SK-N-MC (cell line): ENCODE measurements at regions not wholly inside any gene's neighbourhood (a gene's known extent, or its start where the extent isn't known, plus 50 kb on each side); places are given as distances from the start of the nearest gene placed in this dataset.

Experiments used
- DNase-seq: peaks from one replicate; pipeline ENCODE4 v3.0.0-alpha.2; 2011; ENCODE audit warnings: low read depth, low spot score
- H3K27ac ChIP-seq: fragments of 200-600 bp; sonication (generic); 2 replicates; pipeline ENCODE4 v1.5.1; 2016; ENCODE audit warnings: mixed run types
- H3K36me3 ChIP-seq: fragments of 200-600 bp; sonication (generic); 2 replicates; pipeline ENCODE4 v1.6.1; 2017; ENCODE audit warnings: antibody characterized with exemption, low read length, mixed read lengths; ENCODE audit not compliant: insufficient read depth
- H3K4me3 ChIP-seq: fragments of 200-600 bp; sonication (generic); 2 replicates; pipeline ENCODE4 v1.5.1; 2016
- H3K9ac ChIP-seq: fragments of 200-600 bp; sonication (generic); 2 replicates; pipeline ENCODE4 v1.8.0; 2017; ENCODE audit warnings: mixed run types, mixed read lengths; ENCODE audit not compliant: insufficient read length
- H3K9me3 ChIP-seq: fragments of 200-600 bp; sonication (generic); 2 replicates; pipeline ENCODE4 v1.6.1; 2017; ENCODE audit warnings: low read depth, mild to moderate bottlenecking, antibody characterized with exemption, low read length, moderate library complexity, mixed read lengths
- EZH2 ChIP-seq: fragments of 200-600 bp; sonication (generic); IDR thresholded peaks from one replicate; pipeline ENCODE4 v1.6.1; 2017; ENCODE audit warnings: antibody characterized with exemption
- FOXP2 ChIP-seq: optimal IDR thresholded peaks from 2 replicates; pipeline ENCODE3; 2011; ENCODE audit warnings: mild to moderate bottlenecking, moderate library complexity; ENCODE audit not compliant: insufficient read depth; ENCODE audit errors: extremely low read length, control extremely low read depth
- POLR2AphosphoS5 ChIP-seq: IDR thresholded peaks from 2 replicates; pipeline ENCODE4 v1.6.1; 2012; ENCODE audit warnings: mild to moderate bottlenecking, low read depth, low read length, borderline replicate concordance

DNA sequence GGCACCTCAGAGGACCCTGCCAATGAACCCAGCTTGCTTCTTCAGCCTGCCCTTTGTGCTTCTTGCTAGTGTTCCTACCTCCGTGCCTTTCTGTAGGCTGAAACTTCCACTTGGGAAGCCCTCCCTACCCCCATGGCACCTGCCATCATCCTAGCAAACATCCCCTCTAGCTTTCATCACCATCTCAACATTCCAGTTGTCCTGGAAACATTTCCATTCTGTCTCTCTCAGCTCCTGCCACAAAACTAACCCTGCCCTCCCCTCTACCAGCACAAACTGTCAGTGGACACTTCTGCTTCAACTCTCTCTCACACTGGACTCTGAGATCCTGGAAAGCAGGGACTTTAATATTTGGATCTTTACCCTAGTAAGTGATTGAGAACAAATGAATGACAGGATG is 525.8 kb upstream of the TENM4 start:
- H3K4me3 ChIP-seq: no peak overlapping the region
- TF ChIP-seq FOXP2 (no peak), POLR2AphosphoS5 (no peak)
- DNase-seq: no peak
- H3K27ac ChIP-seq: no peak overlapping the region
- H3K9me3 ChIP-seq: no peaks in the 10 kb centered on the region
- H3K9ac ChIP-seq: no peak overlapping the region
- no peaks in the 10 kb centered on the region for H3K36me3 ChIP-seq

GRCh38 chr11:79963856-79964645 is 523.2 kb upstream of the TENM4 start:
- Histone ChIP-seq H3K9me3 (no peaks in the 10 kb centered on the region; the same call in 1 of the 2 replicates), H3K27ac (no peak overlapping the region), H3K4me3 (no peak overlapping the region), H3K9ac (no peak overlapping the region), H3K36me3 (no peaks in the 10 kb centered on the region)
- no peak for TF ChIP-seq EZH2
- no peak for TF ChIP-seq POLR2AphosphoS5
- no peak for TF ChIP-seq FOXP2
- DNase-seq: no peak

DNA sequence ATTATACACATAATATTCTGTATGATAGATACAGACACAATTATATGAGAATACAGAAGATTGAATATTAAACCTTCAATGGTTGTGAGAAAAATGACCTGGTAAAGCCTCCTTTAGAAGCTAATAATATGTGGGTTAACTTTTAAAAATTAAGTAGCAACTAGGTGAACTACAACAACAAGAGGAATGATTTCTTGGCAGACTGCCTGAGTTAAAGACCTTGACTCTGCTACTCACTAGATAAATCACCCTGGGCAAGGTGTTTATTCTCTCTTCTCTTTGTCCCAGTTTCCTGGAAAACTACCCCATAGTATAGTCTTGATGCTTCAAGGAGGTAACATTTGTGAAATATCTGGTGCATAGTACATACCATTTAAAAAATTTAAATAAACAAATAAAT is 519.6 kb upstream of the TENM4 start:
- DNase-seq: no peak
- H3K9me3 ChIP-seq: no peaks in the 10 kb centered on the region; the same call in none of the 2 replicates
- TF ChIP-seq EZH2: no peak
- TF ChIP-seq FOXP2: no peak
- no peak for TF ChIP-seq POLR2AphosphoS5
- H3K4me3 ChIP-seq: no peak overlapping the region
- no peaks in the 10 kb centered on the region for H3K36me3 ChIP-seq
- H3K27ac ChIP-seq: no peak overlapping the region
- no peak overlapping the region for H3K9ac ChIP-seq

- TF ChIP-seq POLR2AphosphoS5: no peak
- no peak for TF ChIP-seq EZH2
- TF ChIP-seq FOXP2: no peak
- Histone ChIP-seq H3K4me3 (no peak overlapping the region), H3K27ac (no peak overlapping the region), H3K36me3 (no peaks in the 10 kb centered on the region), H3K9ac (no peak overlapping the region), H3K9me3 (no peaks in the 10 kb centered on the region; the same call in none of the 2 replicates)
- DNase-seq: no peak
Measured at GRCh38 chr11:79959318-79959717, 518.5 kb upstream of the TENM4 start.

- no peak overlapping the region for H3K4me3 ChIP-seq
- H3K9me3 ChIP-seq: no peaks in the 10 kb centered on the region; the same call in none of the 2 replicates
- H3K36me3 ChIP-seq: no peaks in the 10 kb centered on the region
- DNase-seq: no peak
- TF ChIP-seq POLR2AphosphoS5 (no peak), EZH2 (no peak), FOXP2 (no peak)
- no peak overlapping the region for H3K9ac ChIP-seq
- no peak overlapping the region for H3K27ac ChIP-seq
Measured at GRCh38 chr11:79957702-79958101, 516.9 kb upstream of the TENM4 start.

DNA sequence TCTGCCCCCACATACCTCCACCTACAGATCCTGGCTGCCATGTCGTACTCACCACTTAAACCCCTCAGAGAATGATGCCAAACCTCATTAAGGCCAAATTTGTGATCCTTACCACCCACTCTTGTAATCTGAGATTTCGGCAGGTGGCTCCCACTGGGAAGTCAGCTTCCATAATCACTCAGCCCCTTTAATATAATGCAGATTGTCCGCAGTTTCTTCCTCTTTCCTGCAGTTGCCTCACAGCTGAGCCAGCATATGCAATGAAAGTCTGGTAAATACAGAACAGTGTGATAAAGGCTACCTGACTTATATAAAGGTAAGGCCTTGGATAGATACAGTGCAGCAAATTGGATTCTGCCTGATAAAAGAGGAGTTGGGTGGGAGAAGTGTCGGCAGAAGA is 515.2 kb upstream of the TENM4 start:
- H3K4me3 ChIP-seq: no peak overlapping the region
- TF ChIP-seq FOXP2 (no peak), POLR2AphosphoS5 (no peak), EZH2 (no peak)
- no peak for DNase-seq
- no peaks in the 10 kb centered on the region for H3K36me3 ChIP-seq
- H3K27ac ChIP-seq: no peak overlapping the region
- no peak overlapping the region for H3K9ac ChIP-seq
- no peaks in the 10 kb centered on the region; the same call in none of the 2 replicates for H3K9me3 ChIP-seq

DNA sequence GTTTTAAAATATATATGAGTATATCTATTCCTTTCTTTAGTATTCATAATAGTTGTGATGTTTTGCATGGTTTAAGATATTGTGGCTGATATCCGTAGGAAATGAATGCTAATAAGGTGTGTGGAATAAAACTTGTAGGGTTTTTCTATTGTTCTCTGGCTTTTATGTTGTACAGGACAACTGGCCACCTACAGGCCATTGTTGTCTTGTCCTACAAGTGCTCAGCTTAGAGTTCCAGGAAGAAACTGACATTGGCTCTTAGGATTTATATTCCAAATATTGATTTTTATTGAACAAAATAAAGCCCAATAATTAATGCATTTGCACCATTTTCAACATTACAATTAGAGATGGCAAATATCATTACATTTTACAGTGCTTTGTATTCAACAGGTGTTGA is 512.8 kb upstream of the TENM4 start:
- Histone ChIP-seq H3K27ac (no peak overlapping the region), H3K4me3 (no peak overlapping the region), H3K36me3 (no peaks in the 10 kb centered on the region), H3K9ac (no peak overlapping the region), H3K9me3 (no peaks in the 10 kb centered on the region)
- no peak for DNase-seq
- no peak for TF ChIP-seq POLR2AphosphoS5
- no peak for TF ChIP-seq FOXP2
- TF ChIP-seq EZH2: no peak

- no peaks in the 10 kb centered on the region for H3K9me3 ChIP-seq
- H3K9ac ChIP-seq: no peak overlapping the region
- TF ChIP-seq EZH2 (no peak), POLR2AphosphoS5 (no peak), FOXP2 (no peak)
- H3K4me3 ChIP-seq: no peak overlapping the region
- DNase-seq: no peak
- no peaks in the 10 kb centered on the region for H3K36me3 ChIP-seq
- H3K27ac ChIP-seq: no peak overlapping the region
Measured at GRCh38 chr11:79950741-79951140, 509.9 kb upstream of the TENM4 start.
